ENCODE measurements at regions not wholly inside any gene's neighbourhood (a gene's known extent, or its start where the extent isn't known, plus 50 kb on each side); places are given as distances from the start of the nearest gene placed in this dataset.

DNA sequence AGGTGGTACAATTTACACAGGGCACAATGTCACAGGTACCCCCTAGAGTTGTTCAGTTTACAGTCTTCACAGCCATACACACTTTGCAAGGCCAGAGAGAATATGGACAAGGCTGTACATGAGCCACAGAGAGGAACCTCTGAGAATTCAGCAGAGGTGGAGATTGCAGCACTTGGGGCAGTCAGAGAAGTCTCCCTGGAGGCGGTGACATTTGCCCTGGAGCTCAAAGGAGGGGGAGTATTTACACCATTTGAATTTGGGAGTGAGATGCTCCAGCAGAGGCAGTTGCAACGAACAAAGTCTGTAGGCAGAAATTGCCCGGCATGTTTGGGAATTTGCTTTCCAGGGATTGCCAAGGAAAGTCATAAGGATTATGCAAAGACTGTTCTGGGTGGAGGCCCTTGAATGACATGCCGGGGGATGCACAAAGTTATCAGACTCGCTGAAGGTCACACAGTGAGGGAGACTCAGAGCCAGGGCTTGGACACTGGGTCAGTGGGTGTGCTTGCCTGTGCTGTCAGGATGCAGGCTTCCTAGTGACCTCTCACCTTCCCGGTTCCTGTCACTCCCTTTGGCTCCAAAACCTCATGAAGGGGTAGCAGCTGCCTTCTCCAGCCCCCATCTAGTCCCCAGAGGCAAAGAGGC, 160.7 kb upstream of the PCBD1 start:
- no peak for DNase-seq

DNA sequence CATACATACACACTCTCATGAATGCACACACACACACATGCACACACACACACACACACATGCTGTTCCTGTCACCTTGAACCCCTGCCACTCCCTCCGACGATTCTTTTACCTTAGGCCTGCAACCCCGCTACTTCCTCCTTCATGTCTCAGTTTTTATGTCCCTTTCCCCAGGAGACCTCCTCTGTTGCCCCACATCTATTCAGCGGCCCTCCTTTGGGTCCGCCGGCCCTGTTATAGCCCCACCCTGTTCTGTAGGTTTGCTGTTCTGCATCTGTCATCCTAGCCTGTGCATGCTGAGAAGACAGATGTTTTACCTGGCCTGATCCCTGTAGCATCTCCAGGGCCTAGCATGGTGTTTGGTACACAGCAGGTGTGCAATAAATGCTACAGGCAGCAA, 161.6 kb upstream of the PCBD1 start:
- no peak for DNase-seq

DNA sequence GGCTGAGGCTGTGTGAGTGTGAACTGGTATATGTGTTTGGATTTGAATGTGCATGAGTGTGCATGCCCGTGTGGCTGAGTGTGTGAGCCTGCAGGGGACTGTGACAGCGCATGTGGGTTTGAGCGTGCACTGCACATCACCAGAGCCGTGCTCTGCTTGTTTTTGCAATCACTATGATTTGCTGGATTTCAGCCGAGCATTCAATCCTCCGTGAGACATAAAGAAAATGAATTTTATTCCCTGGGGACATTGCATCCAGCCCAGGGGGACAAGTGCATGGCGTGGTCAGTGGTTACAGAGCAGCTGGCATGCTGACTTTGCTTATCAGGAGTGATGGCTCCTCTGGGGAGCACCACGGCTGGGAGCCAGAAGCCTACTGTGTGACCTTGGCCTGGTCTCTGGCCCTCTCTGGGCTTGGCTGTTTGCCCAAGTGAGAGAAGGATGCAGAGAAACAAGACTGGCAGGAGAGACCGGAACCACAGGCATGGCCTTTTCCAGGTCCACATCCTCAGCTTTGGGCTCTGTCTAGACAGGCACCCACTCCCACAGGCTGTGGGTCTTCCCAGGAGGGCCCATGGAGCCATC, 160.2 kb upstream of the UNC5B start:
- DNase-seq: no peak

DNA sequence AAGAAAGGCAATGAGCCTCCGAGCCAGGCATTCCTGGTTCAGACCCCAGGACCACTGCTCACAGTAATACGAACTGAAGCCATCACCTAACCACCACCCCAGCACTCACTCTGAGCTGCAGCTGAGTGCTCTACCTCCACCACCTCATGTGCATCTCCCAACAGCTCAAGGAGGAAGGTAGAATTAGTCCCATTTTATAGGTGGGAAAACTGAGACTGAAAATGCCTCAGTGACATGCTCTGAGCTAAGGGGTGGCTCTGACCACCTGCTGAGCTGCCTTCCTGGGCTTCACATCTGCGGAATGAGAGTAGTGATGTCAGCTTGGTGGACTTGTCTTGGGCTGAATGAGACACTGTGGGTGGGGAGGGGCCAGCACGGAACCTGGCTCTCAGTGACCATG, 159.7 kb upstream of the UNC5B start:
- DNase-seq: no peak

DNA sequence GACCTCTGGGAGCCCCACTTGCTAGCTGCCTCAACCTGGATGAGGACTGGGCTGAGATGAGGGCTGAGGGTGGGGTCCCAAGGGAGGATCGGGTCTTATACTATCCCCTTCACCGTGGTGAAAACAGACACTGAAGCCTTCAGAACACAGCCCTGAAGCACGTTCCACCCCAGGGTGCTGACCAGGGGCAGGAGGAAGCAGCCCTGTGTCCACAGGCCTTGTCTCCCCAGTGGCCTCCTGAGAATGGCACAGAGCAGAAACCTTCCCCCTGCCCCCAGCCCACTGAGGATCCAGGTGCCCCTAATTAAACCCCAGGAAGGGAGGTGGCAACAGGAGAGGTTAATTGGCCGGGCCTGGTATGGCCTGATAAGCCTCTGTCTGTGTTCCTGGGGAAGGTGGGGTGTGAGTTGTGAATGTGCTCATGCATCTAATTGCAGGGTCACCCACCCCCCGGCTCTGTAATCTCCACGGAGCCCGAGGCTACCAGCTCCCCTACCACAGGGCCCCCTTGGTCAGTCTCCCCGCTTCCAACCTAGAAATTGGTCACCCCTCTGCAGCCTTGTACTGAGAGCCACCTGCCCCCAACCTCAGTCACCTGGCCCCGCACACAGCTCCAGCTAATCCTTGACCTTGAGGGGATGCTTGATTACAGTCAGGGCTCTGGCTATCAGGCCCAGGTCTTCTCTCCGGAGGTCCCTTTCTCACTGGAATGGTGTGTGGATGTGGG, 159.0 kb upstream of the UNC5B start:
- no peak for DNase-seq

DNA sequence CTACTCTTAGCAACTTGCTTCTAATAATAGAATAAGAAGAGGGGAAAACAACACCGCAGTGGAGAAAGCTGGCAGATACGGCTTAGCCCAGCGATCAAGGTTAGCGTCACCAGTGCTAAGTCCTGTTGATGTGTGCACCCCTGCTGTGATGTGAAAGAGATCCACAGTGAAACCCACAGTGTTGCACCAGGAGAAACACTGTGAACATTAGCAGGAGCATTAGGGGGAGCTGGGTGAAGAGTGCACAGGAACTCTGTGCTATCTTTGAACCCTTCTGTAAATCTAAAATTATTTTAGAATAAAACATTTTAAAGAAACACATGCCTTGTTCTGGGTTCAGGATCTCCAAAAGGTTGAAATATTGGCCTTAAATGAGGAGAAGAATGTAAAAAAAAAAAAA, 154.1 kb upstream of the UNC5B start:
- no peak for DNase-seq

DNA sequence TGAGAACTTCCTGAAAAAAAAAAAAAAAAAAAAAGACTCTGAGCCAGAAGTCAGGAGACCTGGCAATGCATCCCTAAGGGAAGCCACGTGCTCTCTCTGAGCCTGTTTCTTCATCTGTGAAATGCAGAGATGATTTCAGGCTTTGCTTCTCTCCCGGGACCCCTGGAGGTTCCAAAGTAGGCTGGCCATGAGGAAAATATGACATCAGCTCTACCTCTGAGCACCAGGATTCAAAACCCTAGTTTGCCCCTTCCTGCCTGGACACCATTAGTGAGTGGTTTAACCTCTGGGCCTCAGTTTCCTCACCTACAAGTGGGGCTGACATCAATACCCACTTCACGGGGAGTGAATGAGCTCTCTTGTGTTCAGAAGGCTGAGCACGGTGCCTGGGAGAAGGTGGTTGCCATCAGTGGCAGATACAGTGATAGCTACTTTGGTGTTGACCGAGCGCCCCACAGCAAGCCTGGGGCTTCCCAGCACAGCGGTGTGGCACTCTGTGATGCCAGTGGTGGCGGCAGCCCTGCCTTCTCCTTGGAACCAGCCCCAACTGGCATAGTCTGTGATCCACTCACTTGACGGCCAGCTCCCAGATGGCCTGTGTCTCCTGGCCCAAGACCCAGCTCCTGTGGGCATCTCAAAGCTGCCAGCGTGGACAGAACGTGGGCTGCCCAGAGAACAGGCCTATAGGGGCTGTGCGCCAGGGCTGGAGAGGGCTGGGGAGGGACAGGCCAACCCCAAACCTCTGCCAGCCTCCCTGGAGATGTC, 153.1 kb upstream of the UNC5B start:
- no peak for DNase-seq

DNA sequence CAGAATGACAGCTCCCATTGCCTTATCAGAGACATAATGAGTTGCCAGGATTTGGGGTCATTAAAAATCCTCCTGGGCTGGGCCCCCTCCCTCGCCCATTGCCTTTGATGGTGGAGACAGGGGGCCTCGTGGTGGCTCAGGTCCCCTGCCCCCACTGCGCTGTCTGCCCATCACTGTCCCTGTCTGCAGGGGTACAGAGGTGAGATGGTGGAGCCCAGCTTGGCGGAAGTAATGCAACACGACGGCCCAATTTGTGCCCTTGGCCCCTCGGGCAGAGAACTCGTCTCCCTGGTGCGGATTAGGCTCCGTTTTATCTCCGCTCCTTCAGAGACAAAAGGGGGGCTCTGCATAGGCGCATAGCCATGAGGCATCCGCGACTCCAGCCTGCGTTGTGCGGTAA, 152.4 kb upstream of the UNC5B start:
- no peak for DNase-seq

DNA sequence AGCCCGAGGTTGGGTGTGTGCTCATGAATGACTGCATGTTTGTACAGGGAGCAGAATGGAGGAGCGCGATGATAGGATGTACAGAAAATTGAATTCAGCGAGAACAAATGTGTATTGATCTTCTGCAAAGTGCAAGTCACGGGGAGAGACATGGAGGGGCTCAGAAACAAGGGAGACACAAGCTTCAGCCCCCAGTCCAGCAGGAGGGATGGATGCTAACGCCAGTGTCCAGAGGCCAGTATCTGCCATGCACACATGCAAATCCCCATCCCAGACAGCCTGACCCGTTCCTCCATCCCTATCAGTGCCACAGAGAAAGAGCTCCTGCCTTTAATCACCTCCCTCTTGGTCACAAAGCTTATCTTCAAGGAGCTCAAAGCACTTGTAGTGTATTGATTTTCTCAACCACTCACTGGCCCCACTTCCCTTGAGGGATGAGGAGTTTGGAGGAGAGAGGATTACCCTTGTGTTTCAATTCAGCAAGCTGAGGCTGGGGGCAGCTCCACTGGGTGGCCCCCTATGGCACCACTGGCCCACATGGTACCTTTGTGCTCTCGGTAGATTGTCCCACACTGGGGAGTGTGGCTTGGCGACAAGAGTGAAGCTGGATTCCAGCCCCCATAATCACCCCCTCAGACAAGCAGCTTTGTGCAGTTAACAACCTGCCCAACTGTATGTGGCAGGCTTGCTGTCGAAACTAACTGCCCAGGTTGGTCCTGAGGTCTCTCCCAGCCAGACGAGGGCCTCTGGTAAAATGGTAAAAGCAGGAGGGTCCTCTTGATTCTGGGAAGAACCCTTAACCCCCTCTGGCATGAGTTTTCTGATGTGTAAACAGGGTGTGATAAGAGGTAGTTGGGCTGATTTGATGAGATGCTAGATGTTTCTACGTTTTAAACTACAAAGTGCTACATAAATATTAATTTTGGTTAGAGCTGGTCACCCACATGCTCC, 151.6 kb upstream of the UNC5B start:
- DNase-seq: no peak

DNA sequence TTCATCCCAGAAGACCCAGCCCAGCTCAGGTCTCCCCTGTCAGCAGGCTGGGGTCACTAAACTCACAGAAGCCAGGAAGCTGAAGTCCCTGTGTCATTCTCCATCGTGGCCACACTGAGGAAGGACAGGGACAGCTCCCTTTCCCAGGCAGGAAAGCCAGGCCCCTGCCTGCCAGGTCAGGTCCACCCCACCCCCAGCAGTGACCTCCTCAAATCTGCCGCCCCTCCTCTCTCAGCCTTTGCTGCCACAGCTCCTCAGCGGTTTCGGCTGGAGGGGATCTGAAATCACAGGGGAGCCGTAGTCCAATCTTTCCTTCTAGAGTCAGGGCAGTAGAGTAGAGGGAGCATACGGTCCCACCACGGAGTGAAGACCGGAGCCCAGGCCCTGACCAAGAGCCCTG, 150.9 kb upstream of the UNC5B start:
- no peak for DNase-seq

DNA sequence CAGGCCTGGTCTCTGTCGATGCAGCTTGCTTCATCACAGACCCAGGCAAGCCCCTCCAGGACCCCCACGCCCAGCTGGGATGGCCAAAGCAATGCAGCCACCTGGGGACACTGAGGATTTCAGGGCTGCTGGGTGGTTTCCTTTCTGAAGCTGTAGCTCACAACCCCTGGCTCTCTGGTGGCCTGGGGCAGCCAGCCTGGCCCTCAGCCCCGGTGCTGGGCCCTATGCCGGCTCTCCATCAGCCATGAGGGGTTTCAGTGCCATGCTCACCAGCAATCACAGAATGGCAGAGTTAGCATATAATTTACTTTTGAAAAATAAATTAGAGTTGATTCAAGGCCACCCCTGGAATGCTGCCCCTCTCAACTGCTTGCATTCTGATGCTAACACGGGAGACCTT, 150.2 kb upstream of the UNC5B start:
- DNase-seq: no peak

DNA sequence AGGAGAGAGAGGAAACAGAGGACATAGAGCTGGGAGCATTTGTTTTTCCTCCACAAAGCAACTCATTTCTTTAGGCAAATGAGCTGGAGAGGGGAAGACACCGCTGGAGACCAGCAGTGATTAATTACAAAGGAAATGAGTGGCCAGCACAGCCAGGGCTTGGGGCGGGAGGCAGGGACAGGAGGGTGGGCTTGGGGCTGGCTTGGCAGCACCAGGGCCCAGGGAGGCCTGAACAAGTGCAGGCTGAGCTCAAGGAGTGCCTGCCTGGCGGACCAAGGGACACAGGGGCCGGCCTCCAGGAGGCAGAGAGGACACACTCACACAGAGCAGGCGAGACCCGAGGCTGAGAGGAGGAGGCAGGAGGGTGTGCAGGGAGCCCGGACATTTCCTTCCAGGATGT, 149.0 kb upstream of the UNC5B start:
- no peak for DNase-seq

DNA sequence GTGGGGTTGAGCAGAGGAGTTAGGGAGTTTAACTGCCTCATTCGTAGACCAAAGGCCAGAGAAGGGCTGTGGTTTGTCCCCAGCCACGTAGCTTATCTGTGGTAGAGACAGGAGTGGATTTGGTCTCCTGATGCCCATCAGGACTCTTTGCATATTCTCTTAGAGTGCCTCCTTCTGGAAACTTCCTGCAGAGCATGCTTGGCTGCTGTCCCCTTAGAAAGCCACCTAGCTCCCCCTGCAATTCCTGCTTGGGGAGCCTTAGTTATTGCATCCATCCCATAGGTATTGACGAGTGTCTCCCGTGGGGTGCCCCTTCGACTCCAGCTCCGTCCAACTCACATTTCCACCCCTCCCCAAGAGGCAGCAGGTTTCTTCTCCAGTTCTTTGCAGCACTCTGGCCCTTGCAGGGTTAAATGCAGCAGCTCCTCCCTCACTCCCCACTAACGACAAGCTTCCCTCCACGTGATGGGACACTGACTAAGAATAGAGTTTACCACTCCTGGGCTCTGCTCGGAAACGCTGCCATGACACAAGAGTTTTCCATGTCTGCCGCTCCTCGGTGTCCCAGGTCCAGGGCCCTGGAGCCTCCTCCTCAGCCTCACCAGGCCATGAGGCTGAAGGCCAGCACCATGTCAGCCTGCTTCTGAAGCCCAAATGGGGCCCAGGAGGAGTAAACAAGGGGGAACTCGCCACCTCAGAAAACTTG, 147.8 kb upstream of the UNC5B start:
- DNase-seq: no peak

DNA sequence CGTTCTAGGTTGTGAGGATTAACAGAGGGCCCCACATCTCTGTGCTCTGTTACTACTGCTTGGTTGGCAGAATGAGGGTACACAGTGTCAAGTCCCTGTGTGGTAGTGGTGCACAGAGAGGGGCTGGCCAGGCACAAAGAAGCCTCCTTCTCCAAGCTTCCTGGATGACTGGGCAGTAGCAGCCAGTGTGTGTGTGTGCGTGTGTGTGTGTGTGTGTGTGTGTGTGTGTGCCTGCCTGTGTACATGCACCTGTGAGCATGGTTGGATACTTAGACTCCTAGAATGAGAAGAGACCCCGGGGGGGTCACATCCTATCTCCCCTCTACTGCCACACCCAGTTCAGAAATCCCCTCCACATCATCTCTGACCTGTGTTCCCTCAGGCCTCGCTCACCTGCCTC, 146.7 kb upstream of the UNC5B start:
- no peak for DNase-seq

DNA sequence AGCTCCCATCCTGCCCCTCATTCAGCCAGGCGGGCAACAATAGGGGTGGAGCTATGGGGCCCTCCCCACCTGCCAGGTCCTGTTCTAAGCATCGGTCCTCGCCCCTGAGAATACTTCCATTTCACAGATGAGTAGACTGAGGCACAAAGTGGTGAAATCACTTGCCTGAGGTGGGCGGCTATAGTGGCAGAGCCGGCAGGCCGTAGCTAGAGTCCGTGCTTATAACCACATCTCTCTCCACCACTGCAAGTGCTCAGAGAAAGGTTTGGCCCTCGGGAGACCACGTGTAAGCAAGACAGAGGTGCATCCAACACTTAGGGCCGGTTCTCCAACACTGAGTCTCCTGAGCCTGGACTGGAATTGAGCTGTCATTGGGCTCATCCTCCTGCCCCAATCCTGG, 145.8 kb upstream of the UNC5B start:
- DNase-seq: no peak

DNA sequence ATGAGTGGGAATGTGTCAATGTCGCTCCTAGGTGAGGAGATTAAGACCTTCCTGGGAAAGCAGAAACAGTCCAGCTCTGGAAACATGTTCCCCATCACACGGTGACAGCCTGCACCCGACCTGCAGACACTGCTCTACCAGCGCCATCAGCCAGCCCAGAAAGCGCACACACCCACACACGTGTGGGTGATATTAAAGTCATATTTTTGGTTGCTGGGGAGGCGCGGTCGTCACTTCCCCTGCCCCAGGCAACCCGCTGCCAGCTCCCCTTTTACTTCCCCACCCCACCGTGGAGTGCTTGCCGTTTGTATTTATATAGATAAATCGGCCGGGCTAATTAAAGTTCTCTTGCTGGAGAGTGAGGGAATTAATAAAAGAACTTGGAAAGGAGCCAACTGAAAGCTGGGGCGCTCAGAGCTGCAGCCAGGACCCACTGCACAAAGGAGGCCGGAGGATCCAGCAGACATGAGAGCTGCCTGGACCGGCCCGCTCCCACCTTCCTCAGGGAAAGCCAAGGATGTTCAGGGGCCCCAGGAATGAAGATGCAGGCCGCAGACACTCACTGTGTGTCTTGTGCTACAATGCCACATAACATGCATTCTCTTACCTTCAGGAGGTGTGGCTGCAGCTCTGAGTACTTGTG, 145.2 kb upstream of the UNC5B start:
- no peak for DNase-seq

DNA sequence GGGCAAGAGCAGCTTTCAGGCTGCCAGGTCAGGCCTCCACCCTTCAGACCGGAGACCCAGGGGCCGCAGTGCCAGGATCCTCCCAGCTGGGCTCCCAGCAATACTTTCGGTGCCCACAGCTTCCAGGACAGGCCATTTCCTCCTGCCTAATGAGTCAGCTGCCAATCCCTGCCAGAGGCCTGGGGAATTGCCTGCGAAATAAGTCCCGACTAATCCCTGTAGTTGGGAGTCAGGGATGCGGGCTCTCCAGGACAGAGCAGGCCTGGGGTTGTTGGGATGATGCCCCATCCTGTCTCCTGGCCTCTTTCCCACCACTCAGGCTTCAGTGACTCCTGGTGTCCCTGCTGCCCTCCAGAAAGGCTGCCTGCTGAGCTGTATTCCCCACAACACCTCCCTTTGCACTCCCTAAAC, 143.5 kb upstream of the UNC5B start:
- no peak for DNase-seq

DNA sequence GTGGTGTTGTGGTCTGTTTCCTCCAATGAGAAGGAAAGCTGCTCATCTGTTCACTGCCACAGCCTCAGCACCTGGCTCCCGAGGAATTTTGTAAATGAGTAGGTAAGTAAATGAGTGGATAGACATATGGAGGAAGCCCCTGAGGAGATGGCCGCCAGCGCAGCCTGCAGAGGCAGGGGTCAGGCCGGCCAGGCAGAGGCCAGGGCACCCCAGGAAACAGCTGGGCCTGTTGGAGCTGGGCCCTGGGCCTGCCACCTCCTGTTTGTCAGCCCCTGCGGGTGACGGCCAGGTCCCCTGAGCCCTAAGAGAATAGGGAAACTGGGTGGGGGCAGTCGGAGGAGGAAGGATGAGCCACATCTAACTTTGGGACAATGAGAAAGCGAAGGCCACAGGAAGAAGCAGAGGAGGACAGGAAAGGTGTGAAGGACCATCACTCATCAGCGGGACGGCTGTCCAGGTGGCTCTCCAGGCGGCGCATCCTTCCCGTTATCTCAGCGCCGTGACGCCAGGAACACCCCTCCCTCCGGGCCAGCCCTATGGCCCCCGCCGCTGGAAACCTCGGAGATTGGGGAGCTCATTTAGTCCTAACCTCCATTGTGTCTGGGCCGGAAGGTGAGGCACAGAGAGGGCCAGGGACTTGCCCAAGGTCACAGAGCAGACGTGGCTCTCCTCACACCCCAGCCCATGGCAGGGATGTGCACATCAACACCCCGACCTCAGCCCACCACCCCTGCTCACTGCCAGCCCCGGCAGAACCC, 142.3 kb upstream of the UNC5B start:
- no peak for DNase-seq

DNA sequence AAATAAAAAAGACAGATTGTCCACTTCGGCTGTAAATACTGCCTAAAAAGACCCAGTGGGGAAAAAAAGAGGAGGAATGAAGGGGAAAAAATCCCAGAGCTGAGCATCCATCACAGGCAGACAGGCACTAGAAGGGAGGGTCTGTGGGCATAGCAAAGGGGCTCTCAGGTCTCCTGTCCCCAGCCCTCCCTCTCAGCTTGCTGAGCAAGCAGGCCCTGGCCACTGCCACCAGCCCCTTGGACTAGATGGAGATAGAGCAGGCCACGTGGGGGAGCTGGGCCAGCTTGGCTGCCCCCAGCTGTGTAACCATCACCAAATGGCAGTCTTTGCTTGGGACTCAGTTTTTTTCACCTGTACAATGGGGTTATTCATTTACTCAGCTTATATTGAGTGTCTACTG, 141.6 kb upstream of the UNC5B start:
- DNase-seq: no peak

DNA sequence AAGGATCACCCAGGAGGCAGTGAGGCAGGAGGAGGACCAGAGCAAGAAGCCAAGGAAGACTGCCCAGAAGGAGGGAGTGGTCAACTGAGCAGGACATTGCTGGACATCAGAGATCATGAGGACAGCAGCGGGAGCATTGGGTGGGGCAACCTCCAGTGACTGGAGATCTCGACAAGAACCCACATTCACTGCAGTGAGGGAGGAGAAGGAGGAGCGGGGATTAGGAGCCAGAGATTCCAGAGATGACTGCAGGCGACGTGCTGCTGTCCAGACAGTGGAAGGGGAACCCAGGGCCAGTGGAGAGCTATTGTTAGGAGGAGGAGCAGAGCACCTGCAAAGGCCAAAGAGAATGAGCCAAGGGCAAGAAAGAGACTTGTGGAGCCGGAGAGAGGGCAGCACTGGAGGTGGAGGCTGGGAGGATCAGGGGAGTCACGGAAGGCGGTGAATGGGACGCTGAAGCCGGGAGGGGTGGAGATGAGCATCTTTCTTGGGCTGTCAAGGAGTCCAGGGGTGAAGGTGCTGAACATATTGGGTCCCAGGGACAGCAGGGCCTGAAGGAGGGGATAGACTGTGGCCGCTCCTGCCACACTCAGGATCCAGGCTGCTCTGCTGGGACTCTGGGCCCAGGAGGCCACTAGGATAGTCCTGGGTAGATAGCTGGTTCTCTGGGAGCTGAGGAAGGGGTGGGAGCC, 140.1 kb upstream of the UNC5B start:
- DNase-seq: no peak
